ENCODE measurements at regions not wholly inside any gene's neighbourhood (a gene's known extent, or its start where the extent isn't known, plus 50 kb on each side); places are given as distances from the start of the nearest gene placed in this dataset.

- no peaks in the 10 kb centered on the region for H3K9me3 ChIP-seq (ENCODE audit: control insufficient read depth in 1 of 2, low read length in 2 of 2)
- H3K4me1 ChIP-seq (ENCODE audit: control insufficient read depth in 1 of 2, insufficient read depth in 2 of 2, low read length in 2 of 2) = no peaks in the 10 kb centered on the region
- no peak overlapping the region for H3K27ac ChIP-seq (ENCODE audit: low read depth, low read length)
- H3K9ac ChIP-seq (ENCODE audit: low read depth in 1 of 2, low read length in 2 of 2) = no peak overlapping the region
- no peak overlapping the region for H3K4me3 ChIP-seq (ENCODE audit: low read depth in 1 of 2, low read length in 2 of 2)
- no peaks in the 10 kb centered on the region for H3K36me3 ChIP-seq (ENCODE audit: control insufficient read depth in 1 of 2, insufficient read depth in 2 of 2, low read length in 2 of 2)
- no peaks in the 10 kb centered on the region for H3K27me3 ChIP-seq (ENCODE audit: control insufficient read depth in 1 of 2, insufficient read depth in 2 of 2, low read length in 2 of 2)
Measured at GRCh38 chr7:13050703-13051102, 363.3 kb downstream of the ARL4A start.

DNA sequence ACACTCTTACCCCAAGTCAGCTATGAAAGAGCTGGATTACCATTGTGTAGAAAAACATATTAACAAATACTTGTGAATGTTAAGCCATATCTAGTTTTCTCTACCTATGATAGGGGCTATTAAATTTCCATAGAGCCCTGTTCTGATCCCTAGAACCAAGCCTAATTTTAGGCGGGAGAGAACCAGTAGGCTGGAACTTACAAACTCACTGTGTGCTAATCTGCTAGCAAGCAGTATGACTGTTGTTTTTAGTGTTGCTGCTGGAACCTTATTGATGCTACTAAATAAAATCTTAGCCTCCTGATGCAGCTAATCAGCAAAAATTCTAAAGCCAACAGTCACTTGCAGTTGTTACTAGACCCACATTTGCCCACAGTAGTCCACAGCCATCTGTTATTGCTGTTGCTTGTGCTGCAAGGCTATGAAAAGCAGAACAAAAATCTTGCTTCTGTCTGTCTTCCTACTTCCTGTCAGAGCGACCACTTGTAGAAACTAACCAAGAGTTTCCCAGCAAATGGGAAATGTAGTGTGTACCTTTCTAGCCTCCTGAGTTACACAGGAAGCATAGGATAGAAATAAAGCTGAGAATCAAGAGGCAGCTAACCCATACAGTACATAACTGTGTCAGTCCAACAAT lies 368.4 kb downstream of the ARL4A start:
- Histone ChIP-seq H3K27ac (ENCODE audit: low read depth, low read length) (no peak overlapping the region), H3K4me1 (ENCODE audit: control insufficient read depth in 1 of 2, insufficient read depth in 2 of 2, low read length in 2 of 2) (no peaks in the 10 kb centered on the region), H3K36me3 (ENCODE audit: control insufficient read depth in 1 of 2, insufficient read depth in 2 of 2, low read length in 2 of 2) (no peaks in the 10 kb centered on the region), H3K27me3 (ENCODE audit: control insufficient read depth in 1 of 2, insufficient read depth in 2 of 2, low read length in 2 of 2) (no peaks in the 10 kb centered on the region), H3K9me3 (ENCODE audit: control insufficient read depth in 1 of 2, low read length in 2 of 2) (no peaks in the 10 kb centered on the region), H3K4me3 (ENCODE audit: low read depth in 1 of 2, low read length in 2 of 2) (no peak overlapping the region), H3K9ac (ENCODE audit: low read depth in 1 of 2, low read length in 2 of 2) (no peak overlapping the region)

- Histone ChIP-seq H3K4me1 (ENCODE audit: control insufficient read depth in 1 of 2, insufficient read depth in 2 of 2, low read length in 2 of 2) (no peaks in the 10 kb centered on the region), H3K36me3 (ENCODE audit: control insufficient read depth in 1 of 2, insufficient read depth in 2 of 2, low read length in 2 of 2) (no peaks in the 10 kb centered on the region), H3K9ac (ENCODE audit: low read depth in 1 of 2, low read length in 2 of 2) (no peak overlapping the region), H3K9me3 (ENCODE audit: control insufficient read depth in 1 of 2, low read length in 2 of 2) (no peaks in the 10 kb centered on the region), H3K4me3 (ENCODE audit: low read depth in 1 of 2, low read length in 2 of 2) (peak overlapping the region in 1 of 2 donors; percentile 19), H3K27me3 (ENCODE audit: control insufficient read depth in 1 of 2, insufficient read depth in 2 of 2, low read length in 2 of 2) (no peaks in the 10 kb centered on the region), H3K27ac (ENCODE audit: low read depth, low read length) (no peak overlapping the region)
Measured at GRCh38 chr7:13057462-13058200, 370.2 kb downstream of the ARL4A start.

- Histone ChIP-seq H3K9ac (ENCODE audit: low read depth in 1 of 2, low read length in 2 of 2) (no peak overlapping the region), H3K9me3 (ENCODE audit: control insufficient read depth in 1 of 2, low read length in 2 of 2) (no peaks in the 10 kb centered on the region), H3K27ac (ENCODE audit: low read depth, low read length) (no peak overlapping the region), H3K4me1 (ENCODE audit: control insufficient read depth in 1 of 2, insufficient read depth in 2 of 2, low read length in 2 of 2) (peaks cover 0 to 4% of the 10 kb centered on the region in 2 donors), H3K36me3 (ENCODE audit: control insufficient read depth in 1 of 2, insufficient read depth in 2 of 2, low read length in 2 of 2) (no peaks in the 10 kb centered on the region), H3K27me3 (ENCODE audit: control insufficient read depth in 1 of 2, insufficient read depth in 2 of 2, low read length in 2 of 2) (no peaks in the 10 kb centered on the region), H3K4me3 (ENCODE audit: low read depth in 1 of 2, low read length in 2 of 2) (no peak overlapping the region)
Measured at GRCh38 chr7:13060173-13060572, 372.7 kb downstream of the ARL4A start.

DNA sequence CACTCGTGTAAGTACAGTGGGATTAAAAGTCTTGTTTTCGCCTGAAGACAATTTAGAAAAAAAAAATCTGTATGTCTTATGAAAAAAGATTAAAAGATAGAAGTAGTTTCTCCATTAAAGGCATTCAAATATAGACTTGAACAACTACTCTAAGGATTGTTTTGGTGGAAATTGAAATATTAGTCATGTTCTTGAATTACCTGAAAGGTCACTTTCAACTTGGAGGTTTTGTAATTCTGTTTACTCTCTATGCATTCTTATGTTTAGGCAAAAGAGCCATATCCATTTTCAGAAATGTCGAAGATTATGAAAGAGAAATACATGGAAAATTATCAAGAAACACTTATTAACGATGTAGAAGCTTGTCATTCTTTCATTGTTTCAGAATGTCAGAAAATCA lies 373.7 kb downstream of the ARL4A start:
- Histone ChIP-seq H3K36me3 (ENCODE audit: control insufficient read depth in 1 of 2, insufficient read depth in 2 of 2, low read length in 2 of 2) (no peaks in the 10 kb centered on the region), H3K27me3 (ENCODE audit: control insufficient read depth in 1 of 2, insufficient read depth in 2 of 2, low read length in 2 of 2) (no peaks in the 10 kb centered on the region), H3K4me1 (ENCODE audit: control insufficient read depth in 1 of 2, insufficient read depth in 2 of 2, low read length in 2 of 2) (peaks cover 0 to 4% of the 10 kb centered on the region in 2 donors), H3K4me3 (ENCODE audit: low read depth in 1 of 2, low read length in 2 of 2) (no peak overlapping the region), H3K9me3 (ENCODE audit: control insufficient read depth in 1 of 2, low read length in 2 of 2) (no peaks in the 10 kb centered on the region), H3K27ac (ENCODE audit: low read depth, low read length) (no peak overlapping the region), H3K9ac (ENCODE audit: low read depth in 1 of 2, low read length in 2 of 2) (no peak overlapping the region)

- no peak overlapping the region for H3K4me3 ChIP-seq (ENCODE audit: low read depth in 1 of 2, low read length in 2 of 2)
- H3K9ac ChIP-seq (ENCODE audit: low read depth in 1 of 2, low read length in 2 of 2) = no peak overlapping the region
- no peaks in the 10 kb centered on the region for H3K27me3 ChIP-seq (ENCODE audit: control insufficient read depth in 1 of 2, insufficient read depth in 2 of 2, low read length in 2 of 2)
- H3K36me3 ChIP-seq (ENCODE audit: control insufficient read depth in 1 of 2, insufficient read depth in 2 of 2, low read length in 2 of 2) = no peaks in the 10 kb centered on the region
- no peak overlapping the region for H3K27ac ChIP-seq (ENCODE audit: low read depth, low read length)
- no peaks in the 10 kb centered on the region for H3K9me3 ChIP-seq (ENCODE audit: control insufficient read depth in 1 of 2, low read length in 2 of 2)
- H3K4me1 ChIP-seq (ENCODE audit: control insufficient read depth in 1 of 2, insufficient read depth in 2 of 2, low read length in 2 of 2) = peaks cover 0 to 4% of the 10 kb centered on the region in 2 donors
Measured at GRCh38 chr7:13062631-13063030, 375.2 kb downstream of the ARL4A start.

DNA sequence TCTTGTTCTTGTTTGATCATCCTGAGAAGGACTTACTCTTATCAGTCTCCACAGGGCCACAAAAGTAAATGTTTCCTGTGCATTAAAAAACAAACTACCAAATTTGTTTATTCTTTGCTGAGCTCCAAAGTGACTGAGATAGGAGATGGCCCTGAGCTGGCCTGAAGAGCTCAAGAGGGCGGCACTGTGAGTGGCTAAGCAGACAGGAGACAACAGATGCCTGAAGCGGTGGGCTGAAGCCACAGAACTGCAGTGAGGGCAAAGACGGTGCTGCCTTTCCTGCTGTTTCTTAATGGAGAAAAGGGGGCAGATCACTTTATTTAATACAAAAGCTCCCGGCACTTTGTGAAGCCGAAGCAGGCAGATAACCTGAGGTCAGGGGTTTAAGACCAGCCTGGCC lies 379.6 kb downstream of the ARL4A start:
- Histone ChIP-seq H3K36me3 (ENCODE audit: control insufficient read depth in 1 of 2, insufficient read depth in 2 of 2, low read length in 2 of 2) (no peaks in the 10 kb centered on the region), H3K27me3 (ENCODE audit: control insufficient read depth in 1 of 2, insufficient read depth in 2 of 2, low read length in 2 of 2) (no peaks in the 10 kb centered on the region), H3K4me3 (ENCODE audit: low read depth in 1 of 2, low read length in 2 of 2) (no peak overlapping the region), H3K27ac (ENCODE audit: low read depth, low read length) (no peak overlapping the region), H3K4me1 (ENCODE audit: control insufficient read depth in 1 of 2, insufficient read depth in 2 of 2, low read length in 2 of 2) (peaks cover 0 to 4% of the 10 kb centered on the region in 2 donors), H3K9ac (ENCODE audit: low read depth in 1 of 2, low read length in 2 of 2) (no peak overlapping the region), H3K9me3 (ENCODE audit: control insufficient read depth in 1 of 2, low read length in 2 of 2) (no peaks in the 10 kb centered on the region)

- H3K9ac ChIP-seq (ENCODE audit: low read depth in 1 of 2, low read length in 2 of 2) = no peak overlapping the region
Measured at GRCh38 chr7:13068032-13068431, 380.6 kb downstream of the ARL4A start.

DNA sequence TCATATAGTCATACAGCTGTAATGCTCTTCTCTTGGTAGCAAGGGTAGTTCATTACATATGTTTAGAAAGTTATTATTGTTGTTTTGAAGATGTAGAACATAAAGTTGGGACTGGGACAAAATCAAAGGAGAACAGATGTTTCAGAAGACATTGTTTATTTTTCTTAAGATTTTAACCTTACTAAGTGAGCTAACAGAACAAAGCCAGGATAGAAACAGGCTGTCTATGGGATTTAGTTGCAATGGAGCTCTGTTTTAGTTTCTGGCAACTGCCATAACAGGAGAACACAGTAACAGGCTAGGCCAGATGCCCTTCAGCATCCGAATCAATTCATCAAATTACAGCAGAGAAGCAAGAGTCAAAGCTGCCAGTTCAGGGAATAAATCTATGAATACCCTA lies 382.4 kb downstream of the ARL4A start:
- Histone ChIP-seq H3K27me3 (ENCODE audit: control insufficient read depth in 1 of 2, insufficient read depth in 2 of 2, low read length in 2 of 2) (no peaks in the 10 kb centered on the region), H3K4me1 (ENCODE audit: control insufficient read depth in 1 of 2, insufficient read depth in 2 of 2, low read length in 2 of 2) (no peaks in the 10 kb centered on the region), H3K9me3 (ENCODE audit: control insufficient read depth in 1 of 2, low read length in 2 of 2) (no peaks in the 10 kb centered on the region), H3K27ac (ENCODE audit: low read depth, low read length) (no peak overlapping the region), H3K36me3 (ENCODE audit: control insufficient read depth in 1 of 2, insufficient read depth in 2 of 2, low read length in 2 of 2) (no peaks in the 10 kb centered on the region), H3K9ac (ENCODE audit: low read depth in 1 of 2, low read length in 2 of 2) (no peak overlapping the region), H3K4me3 (ENCODE audit: low read depth in 1 of 2, low read length in 2 of 2) (no peak overlapping the region)

More at GRCh38 chr7:13068032-13068431, 380.6 kb downstream of the ARL4A start:
- peaks cover 0 to under 1% of the 10 kb centered on the region in 2 donors for H3K4me1 ChIP-seq (ENCODE audit: control insufficient read depth in 1 of 2, insufficient read depth in 2 of 2, low read length in 2 of 2)
- no peaks in the 10 kb centered on the region for H3K36me3 ChIP-seq (ENCODE audit: control insufficient read depth in 1 of 2, insufficient read depth in 2 of 2, low read length in 2 of 2)
- H3K27me3 ChIP-seq (ENCODE audit: control insufficient read depth in 1 of 2, insufficient read depth in 2 of 2, low read length in 2 of 2) = no peaks in the 10 kb centered on the region
- no peaks in the 10 kb centered on the region for H3K9me3 ChIP-seq (ENCODE audit: control insufficient read depth in 1 of 2, low read length in 2 of 2)
- H3K27ac ChIP-seq (ENCODE audit: low read depth, low read length) = no peak overlapping the region
- no peak overlapping the region for H3K4me3 ChIP-seq (ENCODE audit: low read depth in 1 of 2, low read length in 2 of 2)

GRCh38 chr7:13072014-13072413 lies 384.6 kb downstream of the ARL4A start:
- H3K27me3 ChIP-seq (ENCODE audit: control insufficient read depth in 1 of 2, insufficient read depth in 2 of 2, low read length in 2 of 2) = no peaks in the 10 kb centered on the region
- no peaks in the 10 kb centered on the region for H3K36me3 ChIP-seq (ENCODE audit: control insufficient read depth in 1 of 2, insufficient read depth in 2 of 2, low read length in 2 of 2)
- H3K4me1 ChIP-seq (ENCODE audit: control insufficient read depth in 1 of 2, insufficient read depth in 2 of 2, low read length in 2 of 2) = no peaks in the 10 kb centered on the region
- no peak overlapping the region for H3K27ac ChIP-seq (ENCODE audit: low read depth, low read length)
- no peak overlapping the region for H3K4me3 ChIP-seq (ENCODE audit: low read depth in 1 of 2, low read length in 2 of 2)
- H3K9me3 ChIP-seq (ENCODE audit: control insufficient read depth in 1 of 2, low read length in 2 of 2) = no peaks in the 10 kb centered on the region
- H3K9ac ChIP-seq (ENCODE audit: low read depth in 1 of 2, low read length in 2 of 2) = no peak overlapping the region

Measured in duodenal mucosa (tissue), 2 donors.